MM.1S (cell line): ENCODE measurements at regions not wholly inside any gene's neighbourhood (a gene's known extent, or its start where the extent isn't known, plus 50 kb on each side); places are given as distances from the start of the nearest gene placed in this dataset.

Experiments
- EZH2 ChIP-seq: fragments of 300-600 bp; sonication (generic); optimal IDR thresholded peaks from 2 replicates; pipeline ENCODE3; 2017; ENCODE audit warnings: low read depth, mild to moderate bottlenecking, antibody characterized with exemption, low read length, mixed read lengths
- EZH2phosphoT487 ChIP-seq: fragments of 300-600 bp; sonication (generic); IDR thresholded peaks from 2 replicates; pipeline ENCODE4 v1.6.1; 2018; ENCODE audit warnings: antibody characterized with exemption, low read length
- TF ChIP-seq, protein P1 (sequence below): fragments of 300-600 bp; sonication (generic); IDR thresholded peaks from 2 replicates; pipeline ENCODE4 v1.5.1; 2016; ENCODE audit warnings: antibody characterized with exemption, low read length, mixed read lengths

DNA sequence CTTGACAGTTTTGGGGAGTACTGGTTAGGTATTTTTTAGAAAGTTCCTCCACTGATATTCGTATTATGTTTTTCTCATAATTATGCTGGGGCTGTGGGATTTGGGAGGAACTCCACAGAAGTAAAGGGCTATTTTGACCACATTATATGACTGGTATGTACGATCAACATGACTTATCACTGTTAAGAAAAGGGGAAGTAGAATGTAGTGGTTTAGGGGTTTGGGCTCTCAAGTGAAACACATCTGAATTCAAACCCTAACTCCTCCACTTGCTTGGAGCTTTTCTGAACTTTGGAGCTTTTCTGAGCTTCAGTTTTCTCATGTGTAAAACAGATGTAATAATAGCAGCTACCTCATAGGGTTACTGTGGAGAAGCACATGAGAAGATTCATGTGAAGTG is 96.4 kb upstream of the C1GALT1C1 start:
- TF ChIP-seq, protein P1, sequence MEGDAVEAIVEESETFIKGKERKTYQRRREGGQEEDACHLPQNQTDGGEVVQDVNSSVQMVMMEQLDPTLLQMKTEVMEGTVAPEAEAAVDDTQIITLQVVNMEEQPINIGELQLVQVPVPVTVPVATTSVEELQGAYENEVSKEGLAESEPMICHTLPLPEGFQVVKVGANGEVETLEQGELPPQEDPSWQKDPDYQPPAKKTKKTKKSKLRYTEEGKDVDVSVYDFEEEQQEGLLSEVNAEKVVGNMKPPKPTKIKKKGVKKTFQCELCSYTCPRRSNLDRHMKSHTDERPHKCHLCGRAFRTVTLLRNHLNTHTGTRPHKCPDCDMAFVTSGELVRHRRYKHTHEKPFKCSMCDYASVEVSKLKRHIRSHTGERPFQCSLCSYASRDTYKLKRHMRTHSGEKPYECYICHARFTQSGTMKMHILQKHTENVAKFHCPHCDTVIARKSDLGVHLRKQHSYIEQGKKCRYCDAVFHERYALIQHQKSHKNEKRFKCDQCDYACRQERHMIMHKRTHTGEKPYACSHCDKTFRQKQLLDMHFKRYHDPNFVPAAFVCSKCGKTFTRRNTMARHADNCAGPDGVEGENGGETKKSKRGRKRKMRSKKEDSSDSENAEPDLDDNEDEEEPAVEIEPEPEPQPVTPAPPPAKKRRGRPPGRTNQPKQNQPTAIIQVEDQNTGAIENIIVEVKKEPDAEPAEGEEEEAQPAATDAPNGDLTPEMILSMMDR, result no peak
- TF ChIP-seq EZH2 (no peak), EZH2phosphoT487 (no peak)
